GM12878 (cell line): ENCODE measurements at regions not wholly inside any gene's neighbourhood (a gene's known extent, or its start where the extent isn't known, plus 50 kb on each side); places are given as distances from the start of the nearest gene placed in this dataset.
"Not testable (repeated sequence)": the region's sequence is repeated elsewhere in the genome, so short reads cannot be mapped to it uniquely, and the experiment has no call there.

Source experiments
- ATAC-seq: fragments of 200-7000 bp; cut with Tn5 transposase; 3 replicates; pipeline ENCODE4 v1.9.1; 2020; ENCODE audit warnings: mild to moderate bottlenecking, moderate library complexity
- BruUV-seq: library from RNA; stranded (reverse); fragments of 400-500 nt; replicated peaks from 2 replicates; lab custom pipeline; 2021; lab: Mats Ljungman, UMichigan
- CTCF ChIA-PET: fragments of 300-600 bp; sonication (Branson Sonifier 250); formaldehyde crosslinking; extraction: SDS; loops from one replicate; lab custom pipeline; 2021; ENCODE audit warnings: inconsistent platforms; lab: Yijun Ruan, JAX
- POLR2A ChIA-PET: fragments of 350-600 bp; formaldehyde crosslinking; extraction: SDS; loops from one replicate; lab custom pipeline; 2021; ENCODE audit warnings: inconsistent platforms; lab: Charles Lee
- RAD21 ChIA-PET: fragments of 300-600 bp; sonication (Branson Sonifier 250); formaldehyde crosslinking; loops from one replicate; lab custom pipeline; 2023; ENCODE audit warnings: antibody characterized with exemption; ENCODE audit not compliant: unreplicated experiment; lab: Charles Lee
- SMC1A ChIA-PET: fragments of 300-600 bp; sonication (Branson Sonifier 250); formaldehyde crosslinking; loops from one replicate; lab custom pipeline; 2023; ENCODE audit not compliant: unreplicated experiment, uncharacterized antibody; lab: Charles Lee
- DNase-seq: peaks from one replicate; pipeline ENCODE4 v3.0.0-alpha.2; 2011; ENCODE audit warnings: low read depth, low spot score
- FAIRE-seq: peaks from 3 replicates; lab custom pipeline; 2011; peaks lifted over from hg19 to GRCh38; lab: Jason Lieb, UNC
- H2AFZ ChIP-seq: 2 replicates; pipeline ENCODE4 v1.6.0; 2011; ENCODE audit warnings: low read depth, low read length, control low read depth; ENCODE audit not compliant: control insufficient read depth
- H3K27ac ChIP-seq: 2 replicates; pipeline ENCODE4 v1.5.1; 2011; ENCODE audit warnings: control low read depth; ENCODE audit not compliant: control insufficient read depth, insufficient read depth
- H3K27me3 ChIP-seq, 2 experiments: replicated peaks in 1 of 2; 2 replicates each; pipeline versions ENCODE4 v1.6.0 to v1.6.1; 2011; ENCODE audit warnings: low read length in 1 of 2; ENCODE audit not compliant: control insufficient read depth in 2 of 2, insufficient read depth in 2 of 2
- H3K36me3 ChIP-seq, 2 experiments: 2 replicates each; pipeline ENCODE4 v1.5.1; 2011; ENCODE audit warnings: low read length in 1 of 2; ENCODE audit not compliant: control insufficient read depth in 2 of 2, insufficient read depth in 2 of 2
- H3K4me1 ChIP-seq: 2 replicates; pipeline ENCODE4 v1.6.1; 2011; ENCODE audit warnings: mild to moderate bottlenecking, low read length, moderate library complexity, mixed read lengths; ENCODE audit not compliant: control insufficient read depth, insufficient read depth
- H3K4me2 ChIP-seq: 2 replicates; pipeline ENCODE4 v1.6.0; 2011; ENCODE audit warnings: control low read depth; ENCODE audit not compliant: control insufficient read depth, insufficient read depth
- H3K4me3 ChIP-seq: fragments of 200-600 bp; sonication (generic); 2 replicates; pipeline ENCODE4 v1.5.1; 2016
- H3K79me2 ChIP-seq: 2 replicates; pipeline ENCODE4 v1.6.0; 2011; ENCODE audit warnings: low read length; ENCODE audit not compliant: control insufficient read depth, insufficient read depth
- H3K9ac ChIP-seq: 2 replicates; pipeline ENCODE4 v1.8.0; 2011; ENCODE audit warnings: low read length, control low read depth, mixed read lengths; ENCODE audit not compliant: control insufficient read depth, insufficient read depth
- H3K9me3 ChIP-seq: replicated peaks from 3 replicates; pipeline ENCODE4 v1.5.1; 2011; ENCODE audit warnings: mild to moderate bottlenecking, low read length; ENCODE audit not compliant: control insufficient read depth, insufficient read depth
- H4K20me1 ChIP-seq: 2 replicates; pipeline ENCODE4 v1.6.0; 2011; ENCODE audit not compliant: control insufficient read depth, insufficient read depth
- WGBS: methylation state at CpG from one replicate; pipeline ENCODE4 v1.1.6; 2016; ENCODE audit warnings: low lambda C conversion rate; ENCODE audit not compliant: insufficient replicate concordance, insufficient coverage; ENCODE audit errors: missing lambda C conversion rate; 5-methylcytosine and 5-hydroxymethylcytosine counted together
- in situ Hi-C: fragments of 300-500 bp; cut with MboI; formaldehyde crosslinking; loops from 9 replicates; pipeline ENCODE4 v1.14.3; 2018; ENCODE audit warnings: mixed read lengths
- intact Hi-C: fragments of 100-400 bp; cut with micrococcal nuclease; formaldehyde crosslinking; loops from one replicate; pipeline ENCODE4 v1.14.2; 2022; ENCODE audit not compliant: unreplicated experiment

DNA sequence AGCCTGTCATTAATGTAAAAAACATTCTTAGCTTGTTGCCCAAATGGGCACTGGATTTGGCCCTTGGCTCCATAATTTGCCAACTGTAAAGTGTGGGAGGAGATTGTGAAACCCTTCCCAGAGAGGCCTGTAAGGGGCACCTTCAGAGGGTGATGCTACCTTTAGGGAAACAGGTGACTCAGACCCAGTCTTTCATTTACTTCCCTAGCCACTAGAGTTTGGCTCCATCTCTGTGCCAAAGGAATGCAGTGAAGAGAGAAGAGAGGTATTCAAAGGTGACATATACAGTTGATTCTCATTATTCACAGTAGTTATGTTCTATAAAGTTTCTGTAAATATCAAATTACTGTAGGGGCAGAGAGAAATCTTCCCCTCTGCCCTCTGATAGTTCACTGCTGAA, 116.7 kb downstream of the SPATA31A6 start:
- H3K79me2 ChIP-seq, in situ Hi-C loops, H3K9ac ChIP-seq, H3K27ac ChIP-seq, POLR2A ChIA-PET, FAIRE-seq, CTCF ChIA-PET, intact Hi-C loops, ATAC-seq, BruUV-seq, H3K27me3 ChIP-seq, H3K4me3 ChIP-seq, RAD21 ChIA-PET, H3K36me3 ChIP-seq, H4K20me1 ChIP-seq, H3K4me1 ChIP-seq, DNase-seq, H3K4me2 ChIP-seq, H3K9me3 ChIP-seq, H2AFZ ChIP-seq, SMC1A ChIA-PET: not testable (repeated sequence)

DNA sequence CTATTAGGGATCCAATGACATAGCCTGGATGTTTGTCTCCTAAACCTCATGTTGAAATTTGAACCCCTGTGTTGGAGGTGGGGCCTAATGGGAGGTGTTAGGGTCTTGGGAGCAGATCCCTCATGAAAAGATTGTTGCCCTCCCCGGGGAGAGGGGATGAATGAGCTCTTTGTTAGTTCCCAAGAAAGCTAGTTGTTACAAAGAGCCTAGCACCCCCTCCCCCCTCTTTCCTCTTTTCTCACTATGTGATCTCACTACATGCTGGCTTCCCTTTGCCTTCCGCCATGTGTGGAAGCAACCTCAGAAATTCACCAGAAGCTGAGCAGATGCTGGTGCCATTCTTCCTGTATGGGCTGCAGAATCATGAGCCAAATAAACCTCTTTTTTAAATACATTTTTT, 123.2 kb downstream of the SPATA31A6 start:
- BruUV-seq, H3K79me2 ChIP-seq, H2AFZ ChIP-seq, in situ Hi-C loops, H3K4me3 ChIP-seq, H3K27ac ChIP-seq, SMC1A ChIA-PET, H3K4me1 ChIP-seq, H4K20me1 ChIP-seq, CTCF ChIA-PET, DNase-seq, FAIRE-seq, H3K9me3 ChIP-seq, intact Hi-C loops, H3K27me3 ChIP-seq, H3K9ac ChIP-seq, POLR2A ChIA-PET, H3K36me3 ChIP-seq, H3K4me2 ChIP-seq, RAD21 ChIA-PET, ATAC-seq: not testable (repeated sequence)
- WGBS, result 78% methylated on average over 1 of the region's 2 CpGs

DNA sequence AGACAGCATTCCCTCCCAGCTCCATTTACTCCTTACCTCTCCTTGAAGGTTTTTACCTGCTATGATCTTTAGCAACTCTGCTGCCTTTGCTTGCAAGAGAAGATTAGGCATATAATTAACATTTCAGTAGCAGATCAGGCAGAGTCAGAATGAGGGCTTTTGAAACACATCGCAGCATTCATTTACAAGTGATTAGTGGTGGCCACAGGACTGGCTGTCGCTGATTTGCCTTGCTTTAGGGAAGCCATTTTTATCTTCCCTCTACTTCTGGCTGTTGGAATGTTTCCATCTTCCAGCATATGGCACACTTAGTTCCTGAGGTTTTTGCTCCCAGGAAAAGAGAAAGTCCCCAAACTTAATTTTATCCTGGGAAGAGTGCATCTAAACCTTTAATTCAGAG, 124.0 kb downstream of the SPATA31A6 start:
- in situ Hi-C loops, H3K9me3 ChIP-seq, BruUV-seq, H3K9ac ChIP-seq, H3K27ac ChIP-seq, intact Hi-C loops, RAD21 ChIA-PET, H3K36me3 ChIP-seq, ATAC-seq, SMC1A ChIA-PET, H3K27me3 ChIP-seq, H3K4me2 ChIP-seq, CTCF ChIA-PET, H3K4me1 ChIP-seq, H3K79me2 ChIP-seq, DNase-seq, H4K20me1 ChIP-seq, H2AFZ ChIP-seq, FAIRE-seq, POLR2A ChIA-PET, H3K4me3 ChIP-seq: not testable (repeated sequence)
- WGBS, result 7% methylated on average over 2 of the region's 2 CpGs

DNA sequence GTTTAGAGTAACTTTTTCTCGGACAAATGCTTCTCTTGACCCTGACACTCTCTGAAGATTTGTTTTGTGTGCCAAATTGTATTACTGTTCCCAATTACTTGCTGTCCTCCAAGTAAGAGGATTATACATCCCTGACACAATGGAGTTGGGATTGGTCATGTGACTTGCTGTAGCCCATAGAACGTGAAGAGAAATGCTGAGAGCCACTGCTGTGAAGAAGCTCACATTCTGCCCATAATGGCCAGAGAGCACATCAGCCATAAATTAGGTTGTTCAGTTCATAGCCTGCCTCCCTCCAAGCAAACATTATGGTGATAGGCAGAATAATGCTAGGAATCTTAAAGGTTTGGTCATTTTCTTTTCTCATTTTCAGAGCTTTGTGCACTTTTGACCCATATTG, 127.5 kb downstream of the SPATA31A6 start:
- FAIRE-seq, BruUV-seq, CTCF ChIA-PET, H3K27ac ChIP-seq, RAD21 ChIA-PET, POLR2A ChIA-PET, H2AFZ ChIP-seq, SMC1A ChIA-PET, DNase-seq, H3K4me1 ChIP-seq, H3K36me3 ChIP-seq, H3K27me3 ChIP-seq, H3K4me3 ChIP-seq, H3K79me2 ChIP-seq, H4K20me1 ChIP-seq, H3K9ac ChIP-seq, ATAC-seq, H3K9me3 ChIP-seq, H3K4me2 ChIP-seq, intact Hi-C loops, in situ Hi-C loops: not testable (repeated sequence)
- WGBS, result 28% methylated on average over 2 of the region's 2 CpGs
